Tongue (tissue), 1 donor: ENCODE measurements at regions not wholly inside any gene's neighbourhood (a gene's known extent, or its start where the extent isn't known, plus 50 kb on each side); places are given as distances from the start of the nearest gene placed in this dataset.

Experiments
- DNase-seq: peaks from one replicate; pipeline ENCODE4 v3.0.0-alpha.2; 2015

DNA sequence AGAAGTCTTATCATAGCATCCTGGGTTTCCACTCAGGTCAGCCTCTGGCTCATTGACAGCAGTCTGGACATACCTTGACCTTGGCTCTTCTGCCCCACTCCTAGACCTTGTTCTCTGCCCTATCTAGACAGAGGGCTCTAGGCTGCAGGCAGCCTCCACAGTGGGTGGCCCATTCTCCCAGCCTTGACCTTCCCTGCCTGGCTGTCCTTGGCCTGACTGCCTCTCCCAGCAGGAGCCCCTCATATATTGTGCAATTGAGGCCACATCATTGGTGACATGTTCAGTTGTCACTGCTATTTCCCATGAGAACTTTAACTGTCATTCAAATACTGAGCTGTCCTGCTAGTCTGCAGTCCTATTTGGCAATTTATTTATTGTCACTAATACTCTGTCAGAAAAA lies 503.4 kb downstream of the PLXNA4 start:
- DNase-seq: no peak

GRCh38 chr7:132072165-132072564 lies 504.1 kb downstream of the PLXNA4 start:
- DNase-seq: no peak

DNA sequence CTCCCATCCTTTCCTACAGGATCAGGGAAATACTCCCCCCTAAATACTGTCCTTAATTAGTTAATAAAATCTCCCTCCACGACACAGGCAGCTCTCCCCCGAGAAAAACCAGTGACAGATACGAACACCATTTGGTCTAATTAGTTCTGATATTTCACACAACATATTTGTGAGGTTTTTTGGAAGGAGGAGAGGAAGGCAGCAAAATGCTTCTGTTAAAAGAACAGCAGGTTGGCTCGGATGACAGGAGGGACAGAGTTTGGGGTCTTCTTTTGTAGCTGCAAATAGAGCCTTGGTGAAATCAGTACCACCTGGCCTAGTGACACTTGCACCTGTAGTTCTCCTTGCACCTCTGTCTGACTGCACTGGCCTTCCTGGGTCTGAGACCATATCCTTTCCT lies 507.0 kb downstream of the PLXNA4 start:
- no peak for DNase-seq

DNA sequence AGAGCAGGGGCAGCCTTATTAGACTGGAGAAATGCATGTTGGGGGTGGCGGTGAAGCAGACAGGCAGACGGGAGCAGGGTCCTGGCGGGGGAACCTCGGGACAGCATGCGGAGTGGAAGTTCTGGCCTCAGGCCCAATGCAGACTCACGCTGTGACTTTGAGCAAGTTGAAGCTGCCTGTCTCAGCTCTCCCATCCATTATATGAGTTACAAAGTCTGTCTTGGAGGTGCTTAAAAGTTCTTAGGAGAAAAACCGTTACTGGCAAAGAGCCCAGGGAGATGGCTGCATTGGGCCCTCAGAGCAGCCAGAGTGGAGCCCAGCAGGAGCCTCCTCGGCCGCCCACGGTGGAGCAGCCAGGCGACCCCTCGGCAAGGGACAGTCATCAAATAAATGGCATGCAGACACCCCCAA lies 509.5 kb downstream of the PLXNA4 start:
- peak; percentile 79 for DNase-seq

- DNase-seq: peak; percentile 59
Observed at GRCh38 chr7:132065989-132066603, 509.7 kb upstream of the PODXL start.

DNA sequence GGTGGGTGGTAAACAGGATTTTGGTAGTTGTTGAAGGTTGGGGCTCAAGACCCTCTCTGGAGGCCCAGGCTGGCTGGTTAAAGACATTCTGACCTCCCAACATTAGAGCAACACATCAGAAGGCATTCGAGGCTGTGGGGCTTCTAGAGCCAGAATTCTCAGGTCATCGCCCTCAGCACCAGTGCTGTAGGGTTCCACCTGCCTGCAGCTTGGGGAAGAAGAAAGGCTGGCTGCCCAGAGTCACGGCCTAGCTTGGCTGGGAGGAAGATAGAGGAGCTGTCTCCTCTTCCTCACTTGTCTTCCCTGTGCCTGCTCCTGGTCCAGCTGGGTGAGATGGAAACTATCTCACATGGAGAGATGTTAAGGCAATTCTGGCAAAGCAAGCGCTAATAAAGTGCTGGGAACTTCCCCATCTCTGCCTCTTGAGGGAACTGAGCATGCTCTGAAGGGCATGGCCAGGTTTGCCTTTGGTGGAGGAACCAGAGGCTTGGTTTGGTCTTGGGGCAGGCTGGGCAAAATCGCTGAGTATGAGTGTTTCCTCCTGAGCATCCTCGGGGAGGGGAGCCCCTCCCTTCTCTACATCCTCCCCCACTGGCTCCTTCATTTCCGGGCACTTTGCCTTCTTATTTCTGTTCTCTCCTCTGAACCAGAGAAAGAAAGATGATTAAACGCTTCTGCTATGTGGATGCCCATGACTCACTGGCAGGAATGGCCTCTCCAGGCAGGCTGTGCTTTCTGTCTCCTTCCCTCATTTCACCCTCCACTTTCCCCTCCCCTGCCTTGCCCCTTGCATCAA lies 509.0 kb upstream of the PODXL start:
- peak; percentile 69 for DNase-seq

GRCh38 chr7:132063800-132064199 lies 507.4 kb upstream of the PODXL start:
- no peak for DNase-seq

DNA sequence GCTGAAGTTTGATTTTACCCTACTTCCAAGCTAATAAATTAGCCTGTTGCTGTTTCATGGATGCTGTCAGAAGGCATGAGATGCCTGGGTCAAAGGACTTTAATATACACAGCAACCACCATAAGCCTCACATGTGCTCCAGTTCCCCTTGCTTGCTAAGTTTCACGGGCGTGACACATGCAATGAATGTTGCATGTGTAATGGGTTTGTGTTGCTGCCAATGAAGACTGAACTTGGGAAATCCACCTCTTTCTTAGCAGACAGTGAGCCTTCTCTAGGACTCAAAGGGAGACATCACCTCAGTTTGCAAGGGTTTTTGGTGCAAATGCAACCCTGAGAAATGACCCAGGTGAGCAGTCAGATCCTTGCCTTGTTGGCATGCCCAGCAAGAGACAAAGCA lies 505.5 kb upstream of the PODXL start:
- DNase-seq: no peak

DNA sequence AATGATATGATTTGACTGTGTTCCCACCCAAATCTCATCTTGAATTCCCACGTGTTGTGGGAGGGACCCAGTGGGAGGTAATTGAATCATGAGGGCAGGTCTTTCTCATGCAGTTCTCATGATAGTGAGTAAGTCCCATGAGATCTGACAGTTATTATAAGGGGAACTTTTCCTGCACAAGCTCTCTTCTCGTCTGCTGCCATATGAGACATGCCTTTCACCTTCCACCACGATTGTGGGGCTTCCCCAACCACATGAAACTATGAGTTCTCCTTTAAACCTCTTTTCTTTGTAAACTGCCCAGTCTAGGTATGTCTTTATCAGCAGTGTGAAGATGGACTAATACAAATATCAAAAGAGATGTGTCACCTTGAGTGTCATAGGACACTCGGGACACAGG lies 502.7 kb upstream of the PODXL start:
- DNase-seq: no peak

DNA sequence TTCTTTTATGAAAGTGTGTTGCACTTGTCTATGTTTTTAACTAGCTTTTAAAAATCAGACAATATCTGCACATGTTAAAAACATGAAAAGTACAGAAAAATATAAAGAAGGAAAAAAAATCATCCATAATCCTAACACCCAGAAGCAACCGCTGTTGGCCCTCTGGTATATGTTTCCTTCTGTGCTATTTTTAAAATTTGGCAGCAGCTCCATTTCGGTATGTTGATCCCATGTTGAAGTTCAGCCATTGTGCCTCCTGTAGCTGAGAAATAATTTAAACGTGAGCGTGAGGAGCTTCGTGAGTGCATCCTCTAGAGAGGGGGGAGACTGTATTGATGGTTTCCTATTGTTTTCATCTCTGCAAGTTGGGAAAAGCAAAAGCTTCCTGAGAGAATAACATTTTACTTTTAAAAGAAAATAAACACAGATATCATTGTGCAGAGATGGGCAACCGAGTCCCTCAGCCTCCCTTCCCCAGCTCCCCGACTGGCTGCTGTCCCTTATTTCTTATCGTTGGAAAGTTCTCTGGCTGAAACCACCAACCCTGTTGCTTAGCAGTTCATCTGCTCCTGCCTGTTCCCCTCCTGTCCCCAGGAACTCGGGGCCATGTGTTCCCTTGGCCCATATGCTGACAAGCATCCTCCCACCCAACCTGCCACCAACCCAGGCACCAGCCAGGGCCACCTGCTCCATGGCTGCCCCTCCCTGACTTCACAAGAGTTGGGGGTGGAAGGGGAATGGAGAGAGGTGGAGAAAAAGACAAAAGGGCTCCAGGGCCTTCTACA lies 499.1 kb upstream of the PODXL start:
- DNase-seq: peak; percentile 68

GRCh38 chr7:132053871-132054270 lies 497.4 kb upstream of the PODXL start:
- no peak for DNase-seq

GRCh38 chr7:132051311-132051710 lies 494.9 kb upstream of the PODXL start:
- no peak for DNase-seq

GRCh38 chr7:132049462-132050304 lies 493.3 kb upstream of the PODXL start:
- no peak for DNase-seq

GRCh38 chr7:132045481-132045980 lies 489.1 kb upstream of the PODXL start:
- DNase-seq: no peak

DNA sequence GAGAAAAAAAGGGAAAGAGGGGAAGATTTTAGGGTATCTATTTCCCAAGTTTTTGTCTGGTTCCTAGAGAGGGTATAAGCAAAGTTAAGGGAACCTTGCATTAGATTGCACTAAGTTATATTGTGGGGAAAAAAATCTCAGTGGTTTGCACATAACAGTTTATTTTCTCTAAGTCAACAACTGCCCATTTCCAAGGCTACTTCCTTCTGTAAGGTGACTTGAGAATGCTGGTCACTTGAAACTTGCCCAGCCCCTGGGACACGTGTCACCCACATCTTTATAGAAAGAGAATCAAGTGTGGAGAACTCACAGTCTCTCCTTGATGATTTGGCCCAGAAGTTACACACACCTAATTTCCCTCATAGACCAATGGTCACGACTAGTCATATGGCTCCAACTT lies 488.6 kb upstream of the PODXL start:
- DNase-seq: no peak

DNA sequence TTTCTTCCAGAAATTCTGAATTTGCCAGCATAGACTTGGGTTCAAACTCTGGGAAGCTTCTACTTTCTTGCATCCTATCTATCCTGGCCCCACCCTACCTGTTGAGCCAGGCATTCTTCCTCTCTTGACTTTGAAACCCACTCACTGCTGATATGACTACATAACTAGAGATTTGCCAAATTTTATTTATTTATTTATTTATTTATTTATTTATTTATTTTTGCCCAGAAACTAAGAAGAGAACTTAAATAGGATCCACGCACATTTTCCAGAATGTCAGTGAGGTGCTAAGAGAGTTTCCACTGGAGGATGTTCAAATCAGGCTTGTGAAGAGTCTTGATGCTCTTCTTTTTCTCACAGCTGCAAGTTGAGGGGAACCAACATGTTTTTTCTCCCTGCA lies 487.8 kb upstream of the PODXL start:
- no peak for DNase-seq

- no peak for DNase-seq
Observed at GRCh38 chr7:132041108-132041507, 484.7 kb upstream of the PODXL start.

DNA sequence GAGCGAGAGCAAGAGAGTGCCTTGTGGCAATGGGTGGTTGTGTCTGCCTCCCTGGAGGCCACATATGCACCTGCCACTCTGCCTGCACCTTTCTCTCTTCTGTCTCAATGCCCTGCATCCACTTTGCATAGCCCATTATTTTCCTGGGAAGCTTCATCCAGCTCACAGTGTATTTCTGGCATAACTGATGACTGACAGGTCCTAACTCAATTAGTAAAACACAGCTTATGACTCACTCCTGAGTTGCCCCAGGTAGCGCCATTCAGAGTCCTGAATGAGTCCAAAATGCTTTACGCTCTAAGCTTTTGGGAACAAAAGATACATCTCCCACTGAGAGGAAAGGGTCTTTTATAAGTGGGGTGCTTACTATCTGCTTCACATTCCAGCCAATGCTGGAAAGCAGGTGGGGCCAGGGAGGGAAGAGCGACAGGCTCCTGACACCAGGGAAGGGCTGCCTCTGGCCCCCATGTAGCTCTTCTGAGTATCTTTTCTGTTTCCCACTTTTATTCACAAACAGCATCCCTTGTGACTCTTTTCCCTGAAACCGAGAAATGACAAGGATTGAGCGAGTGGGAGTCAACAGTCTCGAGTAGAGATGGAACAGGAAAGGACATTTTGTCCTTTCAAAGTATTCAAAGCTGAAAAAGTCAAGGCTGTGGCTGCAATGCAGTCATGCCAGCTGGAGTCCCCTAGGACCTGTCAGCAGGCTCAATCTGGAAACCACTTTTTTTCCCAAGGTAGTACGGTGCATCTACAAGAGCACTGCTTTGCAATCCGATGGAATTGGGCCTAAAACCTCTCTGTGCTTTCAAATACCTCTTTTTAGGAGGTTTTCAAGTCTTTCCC lies 479.3 kb upstream of the PODXL start:
- no peak for DNase-seq

DNA sequence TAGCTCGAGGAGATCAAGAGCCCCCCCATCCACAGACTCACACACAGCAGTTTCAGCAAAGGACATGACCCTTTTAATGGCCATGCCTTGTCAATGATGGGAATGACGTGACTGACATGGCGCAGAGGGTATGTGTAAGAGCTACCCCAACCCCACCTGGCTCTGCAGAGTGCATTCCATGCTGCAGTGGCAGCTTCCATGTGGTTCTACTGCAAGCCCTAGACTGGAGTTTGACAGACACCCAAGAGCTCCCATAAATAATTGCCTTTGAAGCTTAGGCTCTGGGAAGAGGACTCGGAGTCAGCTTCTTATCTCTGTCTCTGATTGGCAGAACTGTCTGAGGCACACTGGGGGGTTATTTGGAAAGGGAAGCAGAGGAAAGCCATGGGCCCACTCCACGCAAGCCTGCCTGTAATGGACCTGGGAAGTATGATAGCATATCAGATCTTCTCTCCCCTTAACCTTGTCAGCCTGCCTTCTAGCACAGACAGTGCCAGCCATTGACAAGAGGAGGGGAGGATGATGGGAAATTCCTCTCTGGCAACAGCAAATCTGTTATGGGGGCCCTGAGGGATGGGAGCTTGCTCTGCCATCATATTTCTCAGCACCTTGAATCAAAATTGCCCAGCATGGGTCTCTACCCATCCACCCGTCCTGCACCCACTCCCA lies 478.5 kb upstream of the PODXL start:
- DNase-seq: no peak

DNA sequence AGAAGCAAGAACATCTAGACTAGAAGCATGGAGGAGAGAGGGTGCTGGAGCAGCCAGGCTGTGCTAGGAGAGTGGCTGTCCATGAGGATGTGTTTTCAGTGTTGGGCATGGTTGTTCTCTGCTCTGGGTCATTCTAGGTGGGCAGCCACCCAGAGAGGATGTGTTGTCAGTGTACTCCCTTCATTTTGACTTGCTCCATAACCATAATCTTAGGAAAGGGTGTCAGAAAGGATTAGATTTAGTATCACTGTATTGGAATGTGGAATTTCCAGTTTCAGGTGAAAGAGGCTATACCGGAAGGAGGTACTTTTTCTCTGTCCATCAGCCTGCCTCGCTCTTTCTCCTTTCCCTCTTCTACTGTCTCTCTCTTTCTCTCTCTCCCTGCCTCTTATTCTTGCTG lies 474.5 kb upstream of the PODXL start:
- DNase-seq: no peak
